H9 (cell line): ENCODE measurements at regions not wholly inside any gene's neighbourhood (a gene's known extent, or its start where the extent isn't known, plus 50 kb on each side); places are given as distances from the start of the nearest gene placed in this dataset.

ENCODE experiments used
- DNase-seq: peaks from one replicate; pipeline ENCODE4 v3.0.0-alpha.2; 2017
- H2AFZ ChIP-seq: one replicate; pipeline ENCODE4 v1.6.1; 2013; ENCODE audit warnings: mild to moderate bottlenecking, low read length, control low read depth, moderate library complexity
- H2AK5ac ChIP-seq: 2 replicates; pipeline ENCODE4 v1.6.1; 2013; ENCODE audit warnings: low read length, control low read depth, mixed read lengths; ENCODE audit not compliant: insufficient read length
- H2BK120ac ChIP-seq: one replicate; pipeline ENCODE4 v1.6.1; 2013; ENCODE audit warnings: low read depth, mild to moderate bottlenecking, low read length, control low read depth, inconsistent platforms; ENCODE audit not compliant: poor library complexity, severe bottlenecking
- H2BK12ac ChIP-seq: 2 replicates; pipeline ENCODE4 v1.6.1; 2013; ENCODE audit warnings: low read length, control low read depth, mixed read lengths, low read depth; ENCODE audit not compliant: insufficient read length
- H2BK15ac ChIP-seq: 2 replicates; pipeline ENCODE4 v1.6.1; 2013; ENCODE audit warnings: low read depth, low read length, control low read depth
- H2BK20ac ChIP-seq: one replicate; pipeline ENCODE4 v1.6.1; 2013; ENCODE audit warnings: low read depth, mild to moderate bottlenecking, low read length, control low read depth, inconsistent platforms; ENCODE audit not compliant: poor library complexity, severe bottlenecking
- H2BK5ac ChIP-seq: 2 replicates; pipeline ENCODE4 v1.6.1; 2013; ENCODE audit warnings: low read length, control low read depth, mixed read lengths; ENCODE audit not compliant: insufficient read length
- H3K14ac ChIP-seq: 2 replicates; pipeline ENCODE4 v1.6.1; 2013; ENCODE audit warnings: low read length, control low read depth; ENCODE audit not compliant: insufficient read depth
- H3K18ac ChIP-seq: 2 replicates; pipeline ENCODE4 v1.6.1; 2013; ENCODE audit warnings: low read depth, mild to moderate bottlenecking, mixed read lengths, low read length, control low read depth; ENCODE audit not compliant: insufficient read length
- H3K23ac ChIP-seq: 2 replicates; pipeline ENCODE4 v1.6.1; 2013; ENCODE audit warnings: low read length, control low read depth, mixed read lengths, low read depth; ENCODE audit not compliant: insufficient read length
- H3K23me2 ChIP-seq: 2 replicates; pipeline ENCODE4 v1.6.1; 2013; ENCODE audit warnings: low read depth, mild to moderate bottlenecking, mixed read lengths, low read length, control low read depth; ENCODE audit not compliant: insufficient read length, poor library complexity, severe bottlenecking
- H3K27ac ChIP-seq: 2 replicates; pipeline ENCODE4 v1.5.1; 2013; ENCODE audit warnings: low read length, control low read depth, mixed read lengths, low read depth; ENCODE audit not compliant: insufficient read length
- H3K27me3 ChIP-seq: 2 replicates; pipeline ENCODE4 v1.6.1; 2013; ENCODE audit warnings: low read length, control low read depth, inconsistent platforms; ENCODE audit not compliant: insufficient read depth
- H3K4ac ChIP-seq: 2 replicates; pipeline ENCODE4 v1.6.1; 2013; ENCODE audit warnings: low read depth, mild to moderate bottlenecking, control low read depth, inconsistent platforms, low read length, moderate library complexity
- H3K4me1 ChIP-seq: 2 replicates; pipeline ENCODE4 v1.6.1; 2013; ENCODE audit warnings: low read length, control low read depth, inconsistent platforms; ENCODE audit not compliant: insufficient read depth
- H3K4me2 ChIP-seq: 2 replicates; pipeline ENCODE4 v1.6.1; 2013; ENCODE audit warnings: low read length, control low read depth, mixed read lengths; ENCODE audit not compliant: insufficient read length, insufficient read depth
- H3K56ac ChIP-seq: 2 replicates; pipeline ENCODE4 v1.6.1; 2013; ENCODE audit warnings: low read depth, mild to moderate bottlenecking, mixed read lengths, low read length, control low read depth; ENCODE audit not compliant: insufficient read length
- H3K79me1 ChIP-seq: 2 replicates; pipeline ENCODE4 v1.6.1; 2013; ENCODE audit warnings: low read depth, mild to moderate bottlenecking, moderate library complexity, low read length, control low read depth, inconsistent platforms; ENCODE audit not compliant: insufficient read depth, poor library complexity, severe bottlenecking
- H3K79me2 ChIP-seq: 2 replicates; pipeline ENCODE4 v1.6.1; 2013; ENCODE audit warnings: low read length, control low read depth, inconsistent platforms; ENCODE audit not compliant: insufficient read depth
- H3K9ac ChIP-seq: 2 replicates; pipeline ENCODE4 v1.6.1; 2013; ENCODE audit warnings: low read length, control low read depth, mixed read lengths; ENCODE audit not compliant: insufficient read length; ENCODE audit errors: extremely low read depth
- H3K9me3 ChIP-seq: one replicate; pipeline ENCODE4 v1.6.1; 2013; ENCODE audit warnings: low read depth, low read length, inconsistent platforms; ENCODE audit not compliant: control insufficient read depth
- H3T11ph ChIP-seq: one replicate; pipeline ENCODE4 v1.6.1; 2013; ENCODE audit warnings: mild to moderate bottlenecking, low read length, control low read depth, inconsistent platforms
- H4K20me1 ChIP-seq: one replicate; pipeline ENCODE4 v1.6.1; 2013; ENCODE audit not compliant: control insufficient read depth, insufficient read length, insufficient read depth
- H4K5ac ChIP-seq: 2 replicates; pipeline ENCODE4 v1.6.1; 2013; ENCODE audit warnings: low read depth, mild to moderate bottlenecking, mixed read lengths, low read length, control low read depth; ENCODE audit not compliant: insufficient read length
- H4K8ac ChIP-seq: replicated peaks from 2 replicates; pipeline ENCODE4 v1.6.1; 2013; ENCODE audit warnings: low read length, control low read depth, mixed read lengths, low read depth; ENCODE audit not compliant: insufficient read length
- H4K91ac ChIP-seq: 2 replicates; pipeline ENCODE4 v1.6.1; 2013; ENCODE audit warnings: low read depth, mild to moderate bottlenecking, moderate library complexity, mixed read lengths, low read length, control low read depth; ENCODE audit not compliant: insufficient read length
- H3K27ac Mint-ChIP-seq, 3 experiments: 2 replicates in 2 of 3; 3 replicates in 1 of 3; pipeline ENCODE4 v1.8.0; 2020 to 2021; ENCODE audit warnings: mixed read lengths in 3 of 3, mild to moderate bottlenecking in 1 of 3, moderate library complexity in 1 of 3
- H3K27me3 Mint-ChIP-seq: 2 replicates; pipeline ENCODE4 v1.8.0; 2021; ENCODE audit warnings: low read depth, mild to moderate bottlenecking, moderate library complexity, mixed read lengths
- H3K36me3 Mint-ChIP-seq, 3 experiments: 2 replicates in 2 of 3; 3 replicates in 1 of 3; pipeline ENCODE4 v1.8.0; 2020 to 2021; ENCODE audit warnings: low read depth in 3 of 3, mixed read lengths in 3 of 3; ENCODE audit not compliant: insufficient read depth in 1 of 3
- H3K4me1 Mint-ChIP-seq, 2 experiments: 2 replicates each; pipeline ENCODE4 v1.8.0; 2020; ENCODE audit warnings: mixed read lengths in 2 of 2
- H3K4me3 Mint-ChIP-seq, 2 experiments: 2 replicates in 1 of 2; 3 replicates in 1 of 2; pipeline ENCODE4 v1.8.0; 2020 to 2021; ENCODE audit warnings: mild to moderate bottlenecking in 2 of 2, mixed read lengths in 2 of 2, moderate library complexity in 1 of 2
- H3K9me3 Mint-ChIP-seq, 2 experiments: 2 replicates in 1 of 2; 3 replicates in 1 of 2; pipeline ENCODE4 v1.8.0; 2020; ENCODE audit warnings: mild to moderate bottlenecking in 2 of 2, mixed read lengths in 2 of 2, moderate library complexity in 1 of 2
- WGBS: extraction: QIAGEN DNeasy Blood & Tissue Kit; methylation state at CpG from one replicate; pipeline ENCODE4 v1.1.7; 2013; ENCODE audit warnings: missing lambda C conversion rate, low lambda C conversion rate, mixed read lengths; ENCODE audit not compliant: insufficient read length; ENCODE audit errors: extremely low coverage; 5-methylcytosine and 5-hydroxymethylcytosine counted together
- TF ChIP-seq, protein P1 (sequence below): fragments of 200-600 bp; sonication (generic); conservative IDR thresholded peaks from 3 replicates; pipeline ENCODE4 v1.8.0; 2021; ENCODE audit warnings: antibody characterized with exemption, mild to moderate bottlenecking

DNA sequence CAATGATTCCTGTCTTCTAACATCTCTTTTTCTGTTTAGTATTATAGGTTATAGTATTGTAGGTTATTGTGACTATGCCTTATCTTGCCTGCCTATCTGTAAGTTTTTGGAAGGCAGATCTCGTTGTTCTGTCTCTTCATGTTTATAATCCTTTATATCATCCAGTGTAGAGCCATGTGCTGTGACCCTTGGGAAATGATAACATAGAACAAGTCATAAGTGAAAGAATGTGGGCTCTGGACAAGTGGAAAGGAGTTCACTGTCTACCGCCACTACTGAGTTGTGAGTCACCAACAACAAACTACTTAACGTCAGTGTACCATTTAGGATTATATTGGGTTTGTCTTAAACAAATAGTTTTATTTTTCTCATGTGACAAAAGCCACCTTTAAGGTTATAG, 139.3 kb downstream of the LYPLAL1 start:
- H3T11ph ChIP-seq, result no peak overlapping the region
- no peaks in the 10 kb centered on the region for H3K4me1 ChIP-seq
- H2BK120ac ChIP-seq, result no peak overlapping the region
- H3K14ac ChIP-seq, result no peak overlapping the region
- no peak overlapping the region for H3K27ac ChIP-seq
- no peaks in the 10 kb centered on the region for H3K79me1 ChIP-seq
- no CpG with 5 or more reads among the region's 3 CpGs for WGBS
- no peak overlapping the region for H3K18ac ChIP-seq
- no peak overlapping the region for H2BK5ac ChIP-seq
- H3K9me3 Mint-ChIP-seq, result peaks cover 2 to 6% of the 10 kb centered on the region in 2 experiments; a peak in 4 of 5 replicates
- no peak overlapping the region for H2AK5ac ChIP-seq
- H2BK12ac ChIP-seq, result no peak overlapping the region
- H3K9ac ChIP-seq, result no peak overlapping the region
- H3K27ac Mint-ChIP-seq, result no peak overlapping the region
- H3K4ac ChIP-seq, result no peak overlapping the region
- no peak for DNase-seq
- no peak overlapping the region for H3K4me3 Mint-ChIP-seq
- no peak overlapping the region for H4K5ac ChIP-seq
- 0 out of 4 replicates have a peak, but pooled peaks cover 0 to 3% of the 10 kb centered on the region in 2 experiments for H3K4me1 Mint-ChIP-seq
- H3K23ac ChIP-seq, result no peak overlapping the region
- no peak overlapping the region for H3K4me2 ChIP-seq
- H2AFZ ChIP-seq, result no peak overlapping the region
- H3K27me3 Mint-ChIP-seq, result no peaks in the 10 kb centered on the region
- H3K9me3 ChIP-seq, result no peaks in the 10 kb centered on the region
- no peak overlapping the region for H2BK15ac ChIP-seq
- TF ChIP-seq, protein P1, sequence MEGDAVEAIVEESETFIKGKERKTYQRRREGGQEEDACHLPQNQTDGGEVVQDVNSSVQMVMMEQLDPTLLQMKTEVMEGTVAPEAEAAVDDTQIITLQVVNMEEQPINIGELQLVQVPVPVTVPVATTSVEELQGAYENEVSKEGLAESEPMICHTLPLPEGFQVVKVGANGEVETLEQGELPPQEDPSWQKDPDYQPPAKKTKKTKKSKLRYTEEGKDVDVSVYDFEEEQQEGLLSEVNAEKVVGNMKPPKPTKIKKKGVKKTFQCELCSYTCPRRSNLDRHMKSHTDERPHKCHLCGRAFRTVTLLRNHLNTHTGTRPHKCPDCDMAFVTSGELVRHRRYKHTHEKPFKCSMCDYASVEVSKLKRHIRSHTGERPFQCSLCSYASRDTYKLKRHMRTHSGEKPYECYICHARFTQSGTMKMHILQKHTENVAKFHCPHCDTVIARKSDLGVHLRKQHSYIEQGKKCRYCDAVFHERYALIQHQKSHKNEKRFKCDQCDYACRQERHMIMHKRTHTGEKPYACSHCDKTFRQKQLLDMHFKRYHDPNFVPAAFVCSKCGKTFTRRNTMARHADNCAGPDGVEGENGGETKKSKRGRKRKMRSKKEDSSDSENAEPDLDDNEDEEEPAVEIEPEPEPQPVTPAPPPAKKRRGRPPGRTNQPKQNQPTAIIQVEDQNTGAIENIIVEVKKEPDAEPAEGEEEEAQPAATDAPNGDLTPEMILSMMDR, result no peak
- no peaks in the 10 kb centered on the region for H3K23me2 ChIP-seq
- peaks cover 2 to 5% (median 4%) of the 10 kb centered on the region in 3 experiments; a peak in 6 of 7 replicates for H3K36me3 Mint-ChIP-seq
- H3K56ac ChIP-seq, result no peak overlapping the region
- H4K8ac ChIP-seq, result no peak overlapping the region
- H4K20me1 ChIP-seq, result no peaks in the 10 kb centered on the region
- H3K79me2 ChIP-seq, result no peaks in the 10 kb centered on the region
- H3K27me3 ChIP-seq, result no peaks in the 10 kb centered on the region
- no peak overlapping the region for H2BK20ac ChIP-seq
- no peak overlapping the region for H4K91ac ChIP-seq
